DMS 273 treated with DMSO at 0.1 percent for 48 hours (cell line): ENCODE measurements at regions not wholly inside any gene's neighbourhood (a gene's known extent, or its start where the extent isn't known, plus 50 kb on each side); places are given as distances from the start of the nearest gene placed in this dataset.

ENCODE experiments used
- DNase-seq: peaks from one replicate; lab custom pipeline; 2025; lab: John Stamatoyannopoulos, UW

DNA sequence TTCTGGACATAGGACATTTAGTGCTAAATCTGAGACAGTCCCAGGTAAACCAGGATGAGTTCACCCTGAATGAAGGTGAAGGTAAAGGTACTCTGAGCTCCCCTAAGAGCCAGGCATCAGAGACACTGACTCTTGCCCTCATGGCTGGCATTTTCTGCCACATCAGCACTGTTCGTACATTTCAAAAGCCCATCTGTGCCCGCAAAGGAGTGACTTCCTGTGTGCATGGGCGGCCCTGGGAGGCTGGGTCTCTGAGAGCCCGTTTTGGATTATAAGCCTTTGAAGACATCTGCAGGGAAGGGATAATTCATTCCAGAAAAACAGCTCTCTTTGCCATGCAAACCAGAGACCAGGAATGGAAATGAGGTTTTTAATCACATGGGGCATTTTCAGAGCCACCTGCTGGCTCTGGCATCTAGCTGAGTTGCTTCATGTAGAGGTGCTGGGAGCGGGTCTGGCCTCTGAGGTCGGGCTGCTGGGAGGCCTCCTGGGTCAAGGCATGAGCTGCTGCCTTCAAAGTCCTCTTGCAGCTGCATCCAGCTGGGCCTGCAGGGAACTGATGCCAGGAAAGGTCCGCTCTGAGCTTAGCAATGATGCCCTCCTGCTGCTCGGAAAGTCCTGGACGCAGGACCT, 348.3 kb downstream of the DHX35 start:
- no peak for DNase-seq

GRCh38 chr20:39309458-39309857, 347.3 kb downstream of the DHX35 start:
- DNase-seq: no peak

DNA sequence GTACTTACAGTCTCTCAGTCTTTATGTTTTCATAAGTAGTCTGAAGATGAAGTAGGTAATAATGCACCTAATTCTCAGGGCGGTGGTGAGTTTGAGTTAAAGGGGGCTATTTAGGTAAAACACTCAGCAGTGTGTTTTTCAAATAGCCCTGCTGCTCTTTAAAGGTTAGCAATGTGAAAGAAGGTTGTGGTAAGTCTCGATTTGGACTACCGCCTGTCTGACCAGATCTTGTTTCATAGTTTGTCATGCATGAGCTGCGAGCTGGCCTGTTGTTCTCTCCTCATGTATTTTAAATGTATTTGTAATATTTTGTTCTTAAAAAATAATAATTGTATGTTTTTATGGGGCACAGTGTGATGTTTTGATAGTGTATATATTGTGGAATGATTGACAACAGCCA, 340.2 kb downstream of the DHX35 start:
- DNase-seq: no peak

DNA sequence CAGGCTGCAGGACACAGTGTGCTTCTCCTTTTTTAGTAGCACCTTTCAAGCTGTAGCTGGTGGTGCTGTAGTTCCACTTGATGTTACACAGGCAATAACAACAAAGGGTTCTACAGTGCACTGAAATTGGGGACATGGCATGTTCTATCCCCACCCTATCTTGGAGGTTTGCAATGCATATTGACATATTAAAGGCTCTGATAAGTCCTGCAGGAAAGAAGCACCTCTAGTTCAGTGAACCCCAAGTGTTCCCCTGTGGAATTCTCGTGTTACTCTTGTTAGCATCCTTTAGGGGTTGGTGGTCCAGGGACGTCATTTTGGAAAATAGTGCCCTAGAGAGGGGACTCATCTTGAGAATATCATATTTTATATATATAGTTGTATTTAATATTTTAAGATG, 337.6 kb downstream of the DHX35 start:
- no peak for DNase-seq

DNA sequence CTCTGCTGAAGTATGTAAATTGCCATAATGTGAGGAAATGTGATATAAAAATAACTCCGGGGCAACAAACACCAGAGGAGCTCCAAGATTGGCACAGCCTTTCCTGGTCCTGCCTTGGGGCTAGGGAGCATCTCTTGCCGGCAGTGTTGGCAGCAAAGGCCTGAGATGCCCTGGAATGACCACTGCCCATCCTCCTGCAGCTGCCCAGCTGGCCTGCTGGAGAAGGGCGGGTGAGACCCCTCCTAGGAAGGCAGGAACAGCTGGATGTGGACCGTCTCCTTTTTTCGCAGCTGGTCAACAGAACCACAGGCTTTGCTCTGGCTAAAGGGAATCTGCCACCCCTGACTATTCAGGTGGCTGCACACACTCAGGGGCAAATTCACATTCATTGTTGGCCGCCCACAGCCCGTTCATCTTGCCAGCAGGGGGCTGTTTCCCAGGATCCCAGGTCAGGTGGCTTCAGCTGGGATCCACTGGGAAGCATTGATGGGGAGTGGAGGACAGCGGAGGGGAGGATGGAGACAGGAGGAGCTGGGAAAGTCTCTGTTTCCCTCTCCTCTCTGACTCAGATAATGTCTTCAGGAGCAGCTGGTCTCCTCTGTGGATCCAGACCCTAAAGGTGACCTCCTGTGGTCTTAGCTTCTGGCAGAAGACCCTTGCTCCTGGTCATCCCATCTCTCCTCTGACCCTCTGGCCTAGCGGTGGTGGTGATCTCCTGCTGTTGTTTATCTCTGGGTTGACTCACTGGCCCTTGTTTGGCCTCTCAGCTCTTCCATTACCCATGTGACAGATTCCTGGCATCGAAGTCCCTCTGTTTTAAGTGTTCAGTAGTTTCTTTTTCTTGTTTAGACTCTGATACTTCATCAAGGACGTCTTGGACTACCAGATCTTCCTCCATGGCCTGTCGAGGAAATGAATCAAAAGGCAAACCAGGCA, 336.7 kb downstream of the DHX35 start:
- no peak for DNase-seq

DNA sequence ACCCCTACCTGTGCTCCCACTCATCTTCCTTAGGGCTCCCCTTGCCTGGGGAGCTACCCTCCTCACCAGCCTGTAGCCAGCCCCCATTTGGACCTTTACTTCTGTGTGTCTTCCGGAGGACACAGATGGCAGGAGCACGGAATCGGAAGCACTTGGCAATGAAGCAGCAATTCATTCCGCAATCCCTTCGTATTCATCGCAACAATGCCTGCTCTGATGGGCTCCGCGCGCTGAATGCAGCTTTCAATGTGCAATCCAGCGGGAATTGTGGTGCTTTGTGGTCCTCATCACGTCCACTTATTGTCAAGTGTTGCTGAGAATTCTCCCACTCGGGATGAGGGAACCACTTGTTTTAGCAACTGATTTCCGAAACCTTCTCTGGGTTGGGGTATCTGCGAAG, 336.0 kb downstream of the DHX35 start:
- no peak for DNase-seq

DNA sequence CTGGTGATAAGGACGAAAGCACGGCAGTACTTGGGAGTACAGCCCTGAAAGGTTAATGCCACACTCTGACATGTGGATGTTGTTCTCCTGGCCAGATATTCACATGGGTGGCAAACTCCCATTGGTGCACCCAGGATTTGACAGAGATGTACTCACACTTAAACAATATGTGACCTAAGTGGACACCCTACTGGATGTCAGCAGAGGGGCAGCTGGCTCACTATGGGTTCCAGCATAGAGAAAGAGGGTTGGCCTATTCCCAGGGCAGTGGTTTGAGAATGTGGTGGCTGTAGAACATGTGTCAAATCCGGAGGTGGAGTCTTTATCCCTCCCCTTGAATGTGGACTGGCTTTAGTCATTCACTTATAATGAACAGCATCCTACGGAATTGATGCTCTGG, 333.2 kb downstream of the DHX35 start:
- DNase-seq: no peak

- DNase-seq: no peak
These were observed 332.1 kb downstream of the DHX35 start for GRCh38 chr20:39294137-39294725.

- DNase-seq: no peak
These were observed 330.1 kb downstream of the DHX35 start for GRCh38 chr20:39292193-39292736.

GRCh38 chr20:39291301-39291700, 329.2 kb downstream of the DHX35 start:
- DNase-seq: no peak

DNA sequence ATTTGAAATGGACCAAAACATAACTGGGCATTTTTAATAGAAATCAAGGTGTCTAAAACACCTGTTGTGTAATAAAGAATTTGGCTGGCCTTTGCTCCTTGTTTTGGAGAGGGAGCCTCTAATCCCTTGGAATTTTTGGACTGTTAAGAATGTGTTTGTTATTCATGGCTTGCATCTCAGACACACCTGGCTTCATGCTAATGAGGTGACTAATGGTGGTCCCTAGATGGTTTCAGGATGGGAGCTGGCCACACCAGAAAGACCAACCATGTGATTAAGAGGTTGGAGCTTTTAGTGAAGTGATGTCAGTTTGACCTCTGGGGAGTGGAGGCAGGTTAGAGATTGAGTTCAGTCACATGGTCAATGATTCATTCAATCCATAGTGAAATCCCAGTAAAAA, 328.4 kb downstream of the DHX35 start:
- DNase-seq: no peak

- DNase-seq: no peak
These were observed 327.7 kb downstream of the DHX35 start for GRCh38 chr20:39289831-39290230.

DNA sequence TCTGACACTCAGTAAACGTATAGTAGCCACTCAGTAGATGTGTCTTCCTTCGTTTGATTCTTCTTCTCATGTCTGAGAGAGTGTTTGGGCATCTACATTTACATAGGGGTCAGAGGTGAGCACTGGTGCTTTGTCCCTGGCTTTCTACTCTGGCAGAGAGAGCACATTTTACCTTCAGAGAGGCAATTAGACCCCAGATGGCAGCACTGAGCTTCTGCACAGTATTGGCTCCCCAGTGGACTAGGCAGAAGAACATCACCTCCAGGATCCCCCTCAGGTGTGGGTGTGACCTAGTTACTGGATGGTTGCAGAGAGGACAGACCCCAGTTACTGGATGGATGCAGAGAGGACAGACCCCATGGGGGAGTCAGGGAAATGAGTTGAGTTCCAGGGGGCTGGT, 327.2 kb downstream of the DHX35 start:
- no peak for DNase-seq

DNA sequence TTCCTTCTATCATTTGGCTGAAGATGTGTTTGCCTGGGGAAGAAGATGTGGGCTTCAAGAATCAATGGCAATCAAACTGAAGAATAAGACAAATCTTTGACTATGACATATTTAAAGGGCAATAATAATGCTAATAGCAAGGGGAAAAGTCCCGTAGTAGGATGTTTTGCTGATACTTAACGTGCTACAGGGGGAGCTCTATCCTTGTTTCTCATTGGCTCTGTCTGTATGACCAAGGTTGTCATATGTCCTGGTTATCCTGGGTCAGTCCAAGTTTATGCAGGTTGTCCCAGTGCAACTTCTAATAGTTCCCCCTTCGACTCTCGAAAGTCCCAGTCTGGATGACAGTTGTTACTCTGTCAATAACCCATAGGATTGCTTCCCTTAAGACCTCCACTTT, 321.3 kb downstream of the DHX35 start:
- no peak for DNase-seq

DNA sequence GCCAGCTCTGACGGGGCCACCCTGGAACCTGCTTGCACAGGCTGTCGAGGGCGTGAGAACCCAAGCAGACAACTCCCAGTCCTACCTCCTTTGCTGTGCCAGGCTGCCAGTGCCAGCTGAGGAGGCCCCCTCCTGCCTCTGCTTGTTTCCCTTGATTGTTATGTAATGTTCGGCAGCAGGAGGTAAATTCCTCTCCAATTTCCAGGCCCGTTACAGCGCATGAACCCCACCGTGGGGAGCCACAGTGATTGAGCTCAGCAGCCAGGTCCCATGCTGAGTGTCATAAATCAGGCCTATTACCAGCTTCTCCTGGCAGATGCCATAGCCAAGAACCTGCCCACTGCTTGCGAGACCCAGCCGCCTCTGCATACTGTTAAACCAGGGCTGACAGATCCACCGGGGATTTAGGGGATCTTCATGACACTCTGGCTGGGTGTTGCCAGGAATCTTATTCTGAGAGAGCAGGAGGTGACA, 320.5 kb downstream of the DHX35 start:
- DNase-seq: peak; percentile 37

GRCh38 chr20:39280875-39281274, 318.7 kb downstream of the DHX35 start:
- no peak for DNase-seq

DNA sequence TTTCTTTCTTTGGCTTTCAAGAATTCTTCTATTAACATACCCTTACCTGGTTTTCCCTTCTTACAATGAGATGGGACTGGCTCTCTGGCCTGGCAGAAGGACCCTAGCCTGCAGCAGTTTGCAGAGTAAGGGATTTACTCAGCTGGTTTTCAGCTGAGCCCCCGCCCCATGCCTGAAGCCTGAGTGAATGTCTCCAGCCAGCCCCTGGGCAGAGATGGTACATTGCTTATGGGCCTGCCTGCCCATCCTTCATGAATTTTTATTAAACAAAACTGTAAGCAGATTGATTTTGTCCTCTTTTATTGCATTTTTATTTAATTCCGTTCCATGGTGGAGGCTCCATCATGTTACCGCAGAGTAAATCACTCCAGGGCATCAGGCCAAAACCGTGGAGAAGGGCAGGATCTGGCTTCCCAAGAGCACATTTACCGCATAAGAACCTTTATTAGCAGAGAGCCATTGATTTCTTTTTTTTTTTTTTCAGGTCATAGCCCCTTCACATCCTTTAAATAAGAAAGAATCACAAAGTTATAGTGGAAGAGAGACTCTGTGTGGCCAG, 316.2 kb downstream of the DHX35 start:
- DNase-seq: no peak

- no peak for DNase-seq
These were observed 315.0 kb downstream of the DHX35 start for GRCh38 chr20:39277185-39277584.

DNA sequence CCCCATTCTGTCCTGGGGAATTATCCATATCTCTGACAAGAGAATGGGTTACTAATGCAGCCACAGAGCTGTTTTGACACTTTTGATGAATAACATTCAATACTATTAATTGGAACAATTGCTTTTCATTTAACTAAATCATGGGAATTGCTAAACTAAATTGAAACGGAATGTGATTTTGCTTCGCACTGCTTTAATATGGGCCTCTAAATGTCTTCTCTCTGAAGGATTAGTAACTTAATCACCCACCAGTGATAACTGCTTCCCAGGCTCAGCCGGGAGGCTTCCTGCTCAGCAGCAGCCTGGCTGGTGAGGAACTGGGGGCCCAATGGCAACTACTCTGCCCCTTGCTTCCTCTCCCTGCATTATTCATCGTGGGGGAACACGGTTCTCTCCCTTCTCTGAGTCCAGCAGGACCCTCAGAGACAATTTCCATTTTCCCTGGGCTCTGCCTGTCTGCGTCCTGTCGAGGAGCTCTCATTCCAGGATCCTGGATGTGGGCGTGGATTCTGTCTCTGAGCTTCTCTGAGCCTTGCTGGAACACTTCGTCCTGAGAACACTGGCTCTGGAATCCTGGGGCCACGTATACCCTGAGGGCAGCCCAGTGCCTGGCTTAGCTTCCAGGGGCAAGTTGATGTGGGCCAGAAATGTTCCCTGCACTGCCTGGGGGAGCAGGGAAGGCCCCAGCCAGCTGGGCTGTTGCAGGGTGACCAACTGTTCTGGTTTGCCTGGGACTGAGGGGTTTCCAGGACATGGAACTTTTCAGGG, 308.9 kb downstream of the DHX35 start:
- DNase-seq: no peak

DNA sequence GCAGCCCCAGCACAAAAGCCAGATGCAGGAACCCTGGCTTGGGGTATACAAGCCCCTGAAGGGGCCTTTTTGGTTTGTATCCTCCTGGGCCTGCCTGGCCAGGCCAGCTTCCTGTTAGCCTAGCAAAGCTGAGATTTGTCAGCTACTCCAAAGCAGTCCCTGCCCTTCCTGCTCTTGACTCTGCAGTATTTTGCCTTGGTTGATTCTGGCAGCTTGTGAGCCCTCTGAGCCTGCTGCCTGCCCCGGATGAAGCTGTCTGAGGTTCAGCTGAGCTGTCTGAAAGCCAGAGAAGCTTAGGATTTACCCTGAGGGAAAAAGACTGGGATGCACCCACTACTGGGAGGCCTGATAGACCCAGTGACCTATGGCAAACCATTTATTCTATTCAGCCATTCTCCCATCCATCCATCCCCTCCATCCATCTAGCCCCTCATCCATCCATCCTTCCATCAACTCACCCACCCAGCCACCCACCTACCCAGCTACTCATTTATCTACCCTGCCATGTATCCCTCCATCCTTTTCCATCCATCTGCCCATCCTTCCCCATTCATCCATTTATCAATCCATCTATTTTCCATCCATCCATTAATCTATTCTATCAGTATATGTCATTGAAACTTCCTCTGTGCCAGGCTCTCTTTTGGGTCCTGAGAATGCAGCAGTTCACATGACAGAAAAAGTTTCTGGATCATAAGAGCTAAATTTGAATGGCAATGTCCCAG, 307.5 kb downstream of the DHX35 start:
- DNase-seq: no peak

- DNase-seq: no peak
These were observed 306.9 kb downstream of the DHX35 start for GRCh38 chr20:39268981-39269461.
